ENCODE measurements at regions not wholly inside any gene's neighbourhood (a gene's known extent, or its start where the extent isn't known, plus 50 kb on each side); places are given as distances from the start of the nearest gene placed in this dataset.
A peak's percentile ranks its signal among the peaks of the same experiment; 100 is the strongest.

GRCh38 chr6:164037171-164037870 lies 622.8 kb downstream of the QKI start:
- peak overlapping the region; percentile 21 for H3K27ac ChIP-seq (replicated peaks)
- no peaks in the 10 kb centered on the region for H3K36me3 ChIP-seq
- peaks cover 18% of the 10 kb centered on the region for H3K4me1 ChIP-seq
- no peaks in the 10 kb centered on the region for H3K27me3 ChIP-seq (ENCODE audit: low read depth)
- TF ChIP-seq CTCF (IDR thresholded peaks at IDR 0.05; ENCODE audit: borderline replicate concordance), result no peak
- H3K4me3 ChIP-seq, result no peak overlapping the region
- no peak for DNase-seq
- H3K9me3 ChIP-seq (replicated peaks), result no peaks in the 10 kb centered on the region
- intact Hi-C loops (cut with micrococcal nuclease), result no loop called here

- no peaks in the 10 kb centered on the region for H3K36me3 ChIP-seq
- peaks cover 18% of the 10 kb centered on the region for H3K4me1 ChIP-seq
- no peaks in the 10 kb centered on the region for H3K27me3 ChIP-seq (ENCODE audit: low read depth)
- DNase-seq, result no peak
- no peak overlapping the region for H3K4me3 ChIP-seq
- H3K9me3 ChIP-seq (replicated peaks), result no peaks in the 10 kb centered on the region
- intact Hi-C loops (cut with micrococcal nuclease), result no loop called here
- H3K27ac ChIP-seq (replicated peaks), result no peak overlapping the region
- TF ChIP-seq CTCF (IDR thresholded peaks at IDR 0.05; ENCODE audit: borderline replicate concordance), result no peak
Measured at GRCh38 chr6:164035900-164036485, 621.5 kb downstream of the QKI start.

GRCh38 chr6:164034602-164035140 lies 620.2 kb downstream of the QKI start:
- no peaks in the 10 kb centered on the region for H3K27me3 ChIP-seq (ENCODE audit: low read depth)
- no peaks in the 10 kb centered on the region for H3K9me3 ChIP-seq (replicated peaks)
- no peaks in the 10 kb centered on the region for H3K36me3 ChIP-seq
- H3K27ac ChIP-seq (replicated peaks), result no peak overlapping the region
- intact Hi-C loops (cut with micrococcal nuclease), result no loop called here
- DNase-seq, result no peak
- H3K4me3 ChIP-seq, result no peak overlapping the region
- TF ChIP-seq CTCF (IDR thresholded peaks at IDR 0.05; ENCODE audit: borderline replicate concordance), result no peak
- H3K4me1 ChIP-seq, result peaks cover 18% of the 10 kb centered on the region

DNA sequence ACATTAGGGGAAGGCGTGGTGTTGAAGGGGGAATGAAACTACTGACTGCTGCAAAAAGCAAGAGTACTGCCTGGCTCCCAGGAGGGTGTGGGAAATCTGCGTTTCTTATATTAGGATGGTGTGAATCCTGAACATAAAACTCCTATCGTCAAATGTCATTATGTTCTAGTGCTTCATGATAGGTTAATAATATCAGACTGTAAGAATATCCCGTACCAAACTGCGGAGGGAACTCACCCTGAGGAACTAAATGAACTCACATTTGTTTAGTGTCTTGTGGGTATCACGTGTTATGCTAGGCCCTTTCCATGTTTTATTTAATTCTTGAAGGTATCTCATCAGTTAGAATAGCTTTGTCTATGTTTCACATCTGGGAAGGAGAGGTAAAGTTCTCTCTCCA lies 610.7 kb downstream of the QKI start:
- Histone ChIP-seq H3K9me3 (replicated peaks) (no peaks in the 10 kb centered on the region), H3K4me1 (no peaks in the 10 kb centered on the region), H3K27me3 (ENCODE audit: low read depth) (no peaks in the 10 kb centered on the region), H3K36me3 (no peaks in the 10 kb centered on the region), H3K27ac (replicated peaks) (no peak overlapping the region), H3K4me3 (no peak overlapping the region)
- DNase-seq, result no peak
- intact Hi-C loops (cut with micrococcal nuclease), result no loop called here
- no peak for TF ChIP-seq CTCF (IDR thresholded peaks at IDR 0.05; ENCODE audit: borderline replicate concordance)

- Histone ChIP-seq H3K36me3 (no peaks in the 10 kb centered on the region), H3K4me3 (peak overlapping the region; percentile 25), H3K27ac (replicated peaks) (peak overlapping the region; percentile 4), H3K4me1 (no peaks in the 10 kb centered on the region), H3K9me3 (replicated peaks) (no peaks in the 10 kb centered on the region), H3K27me3 (ENCODE audit: low read depth) (no peaks in the 10 kb centered on the region)
- intact Hi-C loops (cut with micrococcal nuclease), result no loop called here
- DNase-seq, result no peak
- no peak for TF ChIP-seq CTCF (IDR thresholded peaks at IDR 0.05; ENCODE audit: borderline replicate concordance)
Measured at GRCh38 chr6:164023535-164023934, 609.0 kb downstream of the QKI start.

Data from left ventricle myocardium inferior (tissue), 1 donor.